ENCODE measurements at regions not wholly inside any gene's neighbourhood (a gene's known extent, or its start where the extent isn't known, plus 50 kb on each side); places are given as distances from the start of the nearest gene placed in this dataset.

GRCh38 chr6:149190224-149190831 lies 127.2 kb upstream of the TAB2 start:
- TF ChIP-seq, protein P1, sequence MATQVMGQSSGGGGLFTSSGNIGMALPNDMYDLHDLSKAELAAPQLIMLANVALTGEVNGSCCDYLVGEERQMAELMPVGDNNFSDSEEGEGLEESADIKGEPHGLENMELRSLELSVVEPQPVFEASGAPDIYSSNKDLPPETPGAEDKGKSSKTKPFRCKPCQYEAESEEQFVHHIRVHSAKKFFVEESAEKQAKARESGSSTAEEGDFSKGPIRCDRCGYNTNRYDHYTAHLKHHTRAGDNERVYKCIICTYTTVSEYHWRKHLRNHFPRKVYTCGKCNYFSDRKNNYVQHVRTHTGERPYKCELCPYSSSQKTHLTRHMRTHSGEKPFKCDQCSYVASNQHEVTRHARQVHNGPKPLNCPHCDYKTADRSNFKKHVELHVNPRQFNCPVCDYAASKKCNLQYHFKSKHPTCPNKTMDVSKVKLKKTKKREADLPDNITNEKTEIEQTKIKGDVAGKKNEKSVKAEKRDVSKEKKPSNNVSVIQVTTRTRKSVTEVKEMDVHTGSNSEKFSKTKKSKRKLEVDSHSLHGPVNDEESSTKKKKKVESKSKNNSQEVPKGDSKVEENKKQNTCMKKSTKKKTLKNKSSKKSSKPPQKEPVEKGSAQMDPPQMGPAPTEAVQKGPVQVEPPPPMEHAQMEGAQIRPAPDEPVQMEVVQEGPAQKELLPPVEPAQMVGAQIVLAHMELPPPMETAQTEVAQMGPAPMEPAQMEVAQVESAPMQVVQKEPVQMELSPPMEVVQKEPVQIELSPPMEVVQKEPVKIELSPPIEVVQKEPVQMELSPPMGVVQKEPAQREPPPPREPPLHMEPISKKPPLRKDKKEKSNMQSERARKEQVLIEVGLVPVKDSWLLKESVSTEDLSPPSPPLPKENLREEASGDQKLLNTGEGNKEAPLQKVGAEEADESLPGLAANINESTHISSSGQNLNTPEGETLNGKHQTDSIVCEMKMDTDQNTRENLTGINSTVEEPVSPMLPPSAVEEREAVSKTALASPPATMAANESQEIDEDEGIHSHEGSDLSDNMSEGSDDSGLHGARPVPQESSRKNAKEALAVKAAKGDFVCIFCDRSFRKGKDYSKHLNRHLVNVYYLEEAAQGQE (IDR thresholded peaks at IDR 0.05; ENCODE audit: low read depth): no peak
- TF ChIP-seq FOXM1 (IDR thresholded peaks at IDR 0.05; ENCODE audit: borderline replicate concordance, low read depth) (no peak), YY1 (IDR thresholded peaks at IDR 0.05; ENCODE audit: low read depth) (no peak), CEBPB (IDR thresholded peaks at IDR 0.05) (no peak), EP300 (IDR thresholded peaks at IDR 0.05; ENCODE audit: borderline replicate concordance) (no peak), NFIC (IDR thresholded peaks at IDR 0.05) (no peak), EGR1 (IDR thresholded peaks at IDR 0.05) (no peak), TEAD4 (IDR thresholded peaks at IDR 0.05) (no peak)
